ENCODE measurements at regions not wholly inside any gene's neighbourhood (a gene's known extent, or its start where the extent isn't known, plus 50 kb on each side); places are given as distances from the start of the nearest gene placed in this dataset.

GRCh38 chr4:77273412-77273811 lies 116.4 kb downstream of the CCNG2 start:
- no peak for TF ChIP-seq CTCF (IDR thresholded peaks at IDR 0.05)
- TF ChIP-seq POLR2A (IDR thresholded peaks at IDR 0.05): no peak
